HepG2 (cell line): ENCODE measurements at regions not wholly inside any gene's neighbourhood (a gene's known extent, or its start where the extent isn't known, plus 50 kb on each side); places are given as distances from the start of the nearest gene placed in this dataset.

Experiments used
- ATAC-seq: fragments of 200-7000 bp; cut with Tn5 transposase; 3 replicates; pipeline ENCODE4 v1.9.1; 2020; ENCODE audit warnings: mild to moderate bottlenecking, moderate library complexity
- BruUV-seq: library from RNA; stranded (reverse); fragments of 400-500 nt; replicated peaks from 2 replicates; lab custom pipeline; 2021; lab: Mats Ljungman, UMichigan
- CTCF ChIA-PET: fragments of 300-600 bp; formaldehyde crosslinking; extraction: SDS; loops from one replicate; lab custom pipeline; 2021; ENCODE audit warnings: low total read pairs, inconsistent platforms, low intra/inter-chr PET ratio; lab: Yijun Ruan, JAX
- POLR2A ChIA-PET: fragments of 350-600 bp; sonication (Branson Sonifier 250); formaldehyde crosslinking; loops from one replicate; lab custom pipeline; 2020; ENCODE audit warnings: antibody characterized with exemption, inconsistent platforms; lab: Yijun Ruan, JAX
- DNase-seq: peaks from one replicate; pipeline ENCODE4 v3.0.0-alpha.2; 2015; ENCODE audit warnings: low spot score
- FAIRE-seq: peaks from 3 replicates; lab custom pipeline; 2011; peaks lifted over from hg19 to GRCh38; lab: Jason Lieb, UNC
- H2AFZ ChIP-seq: one replicate; pipeline ENCODE4 v1.6.1; 2011; ENCODE audit warnings: low read length, inconsistent platforms
- H3K27ac ChIP-seq: fragments of 300-600 bp; 3 replicates; pipeline ENCODE4 v1.8.0; 2011; ENCODE audit warnings: mixed run types, mild to moderate bottlenecking, mixed read lengths, low read length, inconsistent platforms; ENCODE audit not compliant: insufficient read depth; ENCODE audit errors: extremely low read length
- H3K27me3 ChIP-seq, 2 experiments: fragments of 200-600 bp in 1 of 2; 2 replicates in 1 of 2; 3 replicates in 1 of 2; pipeline versions ENCODE4 v1.6.0 to v1.8.0; 2011; ENCODE audit warnings: low read length in 2 of 2, mild to moderate bottlenecking in 2 of 2, moderate library complexity in 2 of 2, inconsistent platforms in 1 of 2; ENCODE audit not compliant: insufficient read depth in 2 of 2, control insufficient read depth in 1 of 2
- H3K36me3 ChIP-seq, 2 experiments: fragments of 200-600 bp in 1 of 2; replicated peaks in 1 of 2; 2 replicates in 1 of 2; 3 replicates in 1 of 2; pipeline versions ENCODE4 v1.5.1 to v1.8.0; 2011; ENCODE audit warnings: low read length in 2 of 2, inconsistent platforms in 1 of 2; ENCODE audit not compliant: insufficient read depth in 2 of 2, control insufficient read depth in 1 of 2
- H3K4me1 ChIP-seq: 2 replicates; pipeline ENCODE4 v1.5.1; 2012; ENCODE audit warnings: low read length, inconsistent platforms; ENCODE audit not compliant: insufficient read depth
- H3K4me2 ChIP-seq: 2 replicates; pipeline ENCODE4 v1.6.0; 2011; ENCODE audit warnings: low read depth, low read length, inconsistent platforms
- H3K4me3 ChIP-seq, 3 experiments: fragments of 200-600 bp in 1 of 3; sonication (generic), shearing (Covaris generic) in 1 of 3; replicated peaks in 1 of 3; 2 replicates each; pipeline ENCODE4 v1.5.1; 2011 to 2016; ENCODE audit warnings: low read length in 3 of 3, inconsistent platforms in 2 of 3, low read depth in 2 of 3, mild to moderate bottlenecking in 2 of 3, control low read depth in 1 of 3, mixed read lengths in 1 of 3; ENCODE audit not compliant: insufficient read depth in 1 of 3
- H3K79me2 ChIP-seq: one replicate; pipeline ENCODE4 v1.6.1; 2011; ENCODE audit warnings: low read length, inconsistent platforms; ENCODE audit not compliant: insufficient read depth
- H3K9ac ChIP-seq: 2 replicates; pipeline ENCODE4 v1.6.0; 2011; ENCODE audit warnings: mild to moderate bottlenecking, low read depth, low read length, inconsistent platforms; ENCODE audit not compliant: insufficient read depth
- H3K9me3 ChIP-seq: 2 replicates; pipeline ENCODE4 v1.5.1; 2012; ENCODE audit warnings: mild to moderate bottlenecking, low read length
- H4K20me1 ChIP-seq: 2 replicates; pipeline ENCODE4 v1.6.0; 2011; ENCODE audit warnings: inconsistent platforms, mild to moderate bottlenecking, low read length, moderate library complexity; ENCODE audit not compliant: insufficient read depth
- CAMTA2 ChIP-seq: sonication (generic); formaldehyde crosslinking; IDR thresholded peaks from 2 replicates; pipeline ENCODE4 v1.4.0; 2020; ENCODE audit warnings: mild to moderate bottlenecking, missing genetic modification reagents, borderline replicate concordance
- POLR2G ChIP-seq: fragments of 200-400 bp; formaldehyde crosslinking; IDR thresholded peaks from 2 replicates; pipeline ENCODE4 v1.6.1; 2018; ENCODE audit warnings: mild to moderate bottlenecking, low read depth, low read length, moderate library complexity
- SAP130 ChIP-seq: IDR thresholded peaks from 2 replicates; pipeline ENCODE4 v1.6.1; 2016; ENCODE audit warnings: low read depth
- TCF7 ChIP-seq: sonication (generic); IDR thresholded peaks from 2 replicates; pipeline ENCODE4 v1.6.1; 2016; ENCODE audit warnings: antibody characterized with exemption, low read depth
- WGBS: methylation state at CpG from one replicate; pipeline ENCODE4 v1.1.6; 2017; ENCODE audit warnings: low lambda C conversion rate; 5-methylcytosine and 5-hydroxymethylcytosine counted together
- in situ Hi-C: cut with HindIII; loops from 2 replicates; pipeline ENCODE4 v1.10.0; 2017; ENCODE audit warnings: low pct_unique_long_range_greater_than_20kb; ENCODE audit not compliant: extremely low pct_ligation_motif_present
- intact Hi-C: fragments of 100-400 bp; cut with micrococcal nuclease; formaldehyde crosslinking; loops from one replicate; pipeline ENCODE4 v1.10.0; 2022; ENCODE audit not compliant: unreplicated experiment

- no peaks in the 10 kb centered on the region for H3K79me2 ChIP-seq
- no peak overlapping the region for H3K4me2 ChIP-seq
- no TSS peak for BruUV-seq
- H3K9me3 ChIP-seq, result no peaks in the 10 kb centered on the region
- TF ChIP-seq SAP130 (CRISPR knock-in tag) (no peak), CAMTA2 (CRISPR knock-in tag) (no peak), TCF7 (no peak)
- CTCF ChIA-PET, result no interaction called here
- in situ Hi-C loops, result no loop called here
- ATAC-seq, result no peak
- no peaks in the 10 kb centered on the region for H4K20me1 ChIP-seq
- H3K4me1 ChIP-seq, result no peaks in the 10 kb centered on the region
- no peak overlapping the region for H3K9ac ChIP-seq
- intact Hi-C loops, result no loop called here
- no peaks in the 10 kb centered on the region for H3K36me3 ChIP-seq
- no peaks in the 10 kb centered on the region for H3K27me3 ChIP-seq
- no peak overlapping the region for H3K27ac ChIP-seq
- 59% methylated on average over 1 of the region's 1 CpG for WGBS
- H2AFZ ChIP-seq, result no peak overlapping the region
- POLR2A ChIA-PET, result no interaction called here
- no peak for FAIRE-seq
- H3K4me3 ChIP-seq, result no peak overlapping the region
- DNase-seq, result no peak
Measured at GRCh38 chr11:28659716-28660348, 551.6 kb downstream of the METTL15 start.

GRCh38 chr11:28657378-28658030, 549.3 kb downstream of the METTL15 start:
- no peaks in the 10 kb centered on the region for H3K4me1 ChIP-seq
- FAIRE-seq, result no peak
- 3% methylated on average over 5 of the region's 5 CpGs for WGBS

More at GRCh38 chr11:28657378-28658030, 549.3 kb downstream of the METTL15 start:
- intact Hi-C loops, result no loop called here
- Histone ChIP-seq H3K4me2 (no peak overlapping the region), H4K20me1 (no peaks in the 10 kb centered on the region), H3K79me2 (no peaks in the 10 kb centered on the region), H3K4me3 (no peak overlapping the region), H3K27me3 (no peaks in the 10 kb centered on the region), H2AFZ (no peak overlapping the region), H3K36me3 (no peaks in the 10 kb centered on the region), H3K9me3 (no peaks in the 10 kb centered on the region), H3K27ac (no peak overlapping the region), H3K9ac (no peak overlapping the region)
- in situ Hi-C loops, result no loop called here
- ChIA-PET CTCF (no interaction called here), POLR2A (no interaction called here)
- no peak for TF ChIP-seq POLR2G
- DNase-seq (no peak), ATAC-seq (no peak)
- no TSS peak for BruUV-seq
